ENCODE measurements at regions not wholly inside any gene's neighbourhood (a gene's known extent, or its start where the extent isn't known, plus 50 kb on each side); places are given as distances from the start of the nearest gene placed in this dataset.

DNA sequence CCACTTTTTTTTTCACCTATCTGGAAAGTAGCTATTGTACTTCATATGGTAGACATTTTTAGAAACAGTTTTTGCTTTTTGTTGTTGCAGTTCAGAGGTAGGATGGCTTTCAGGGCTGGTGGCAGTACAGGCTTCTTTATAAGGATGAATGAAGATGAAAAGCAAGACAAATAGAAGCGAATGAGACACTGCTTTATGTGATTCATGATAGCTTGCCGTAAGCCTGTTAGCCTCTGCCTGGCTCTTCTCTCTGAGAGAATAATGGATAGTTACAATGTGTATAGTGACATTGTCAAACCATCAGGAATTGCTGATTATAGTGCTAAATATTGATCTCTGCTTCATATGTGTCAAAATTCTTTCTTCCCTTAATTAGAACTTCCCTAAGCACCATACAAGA lies 173.7 kb downstream of the NR4A2 start:
- no peak for DNase-seq

DNA sequence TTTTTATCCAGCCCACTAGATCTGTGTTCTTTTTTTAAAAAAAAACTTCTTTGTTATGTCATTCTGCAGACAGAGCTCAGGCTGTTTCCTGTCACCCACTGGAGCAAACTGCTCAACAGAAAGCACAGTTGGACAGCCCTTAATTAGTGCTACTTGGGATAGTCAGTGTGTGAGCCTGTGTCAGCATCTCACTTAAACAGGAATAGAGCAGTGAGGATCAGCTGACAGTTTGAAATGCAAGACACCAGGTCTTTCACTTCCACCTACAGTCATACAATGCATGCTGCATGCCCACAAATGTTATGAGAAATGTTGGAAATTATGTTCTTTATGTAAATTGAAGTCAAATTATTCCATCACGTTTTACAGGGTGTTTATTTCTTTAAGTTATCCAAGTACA lies 174.9 kb downstream of the NR4A2 start:
- DNase-seq: peak; percentile 34 to 61

DNA sequence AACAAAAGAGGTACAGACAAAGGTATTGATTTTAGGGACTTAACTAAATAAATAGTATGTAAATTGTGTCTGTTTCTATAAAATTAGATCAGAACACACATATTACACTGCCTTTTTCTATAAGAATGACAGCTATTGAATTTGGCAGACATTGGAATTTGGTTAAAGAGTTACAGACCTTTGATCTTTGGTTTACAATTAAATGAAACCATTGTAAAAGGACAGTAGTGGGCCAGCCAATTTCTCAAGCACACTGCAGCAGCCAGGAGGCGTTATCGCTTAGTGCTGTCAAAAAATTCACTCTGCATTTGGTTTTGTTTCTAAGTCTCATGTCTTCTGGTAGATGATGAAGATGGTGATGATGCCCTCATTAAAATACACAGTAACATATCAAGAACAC lies 175.9 kb downstream of the NR4A2 start:
- DNase-seq: no peak

DNA sequence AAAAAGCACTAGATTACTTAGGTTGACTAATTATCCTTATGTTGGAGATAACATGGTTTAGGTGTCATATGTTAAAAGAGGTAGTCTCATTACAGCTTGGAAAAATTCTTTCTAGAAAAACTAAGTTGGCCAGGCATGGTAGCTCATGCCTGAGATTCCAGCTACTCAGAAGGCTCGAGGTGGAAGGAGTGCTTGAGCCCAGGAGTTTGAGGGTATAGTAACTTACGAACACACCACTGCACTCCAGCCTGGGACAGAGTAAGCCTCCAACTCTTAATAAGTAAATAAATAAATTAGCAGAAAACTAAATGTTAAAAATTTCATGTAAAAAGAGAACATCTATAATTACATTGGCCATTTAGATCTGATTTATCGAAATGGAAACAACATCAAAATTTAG lies 177.2 kb downstream of the NR4A2 start:
- DNase-seq: no peak

DNA sequence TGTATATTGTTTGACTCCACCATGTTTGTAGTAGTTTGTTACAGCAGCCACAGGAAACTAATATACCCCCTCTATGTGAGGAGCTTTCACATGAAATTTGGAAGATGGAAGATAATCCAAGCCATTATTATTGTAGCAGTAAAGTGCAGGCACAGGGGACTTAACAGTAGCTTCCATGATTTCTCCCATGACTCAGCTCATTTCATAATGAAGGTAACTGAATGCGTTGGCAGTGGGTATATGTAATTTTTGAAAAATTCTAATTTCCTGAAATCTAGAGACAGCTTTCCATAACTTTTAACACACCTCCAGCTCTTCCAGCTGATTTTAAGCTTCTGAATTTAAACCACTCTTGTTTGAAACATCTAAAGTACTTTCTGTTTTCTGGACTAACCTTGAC lies 181.2 kb downstream of the NR4A2 start:
- DNase-seq: no peak

DNA sequence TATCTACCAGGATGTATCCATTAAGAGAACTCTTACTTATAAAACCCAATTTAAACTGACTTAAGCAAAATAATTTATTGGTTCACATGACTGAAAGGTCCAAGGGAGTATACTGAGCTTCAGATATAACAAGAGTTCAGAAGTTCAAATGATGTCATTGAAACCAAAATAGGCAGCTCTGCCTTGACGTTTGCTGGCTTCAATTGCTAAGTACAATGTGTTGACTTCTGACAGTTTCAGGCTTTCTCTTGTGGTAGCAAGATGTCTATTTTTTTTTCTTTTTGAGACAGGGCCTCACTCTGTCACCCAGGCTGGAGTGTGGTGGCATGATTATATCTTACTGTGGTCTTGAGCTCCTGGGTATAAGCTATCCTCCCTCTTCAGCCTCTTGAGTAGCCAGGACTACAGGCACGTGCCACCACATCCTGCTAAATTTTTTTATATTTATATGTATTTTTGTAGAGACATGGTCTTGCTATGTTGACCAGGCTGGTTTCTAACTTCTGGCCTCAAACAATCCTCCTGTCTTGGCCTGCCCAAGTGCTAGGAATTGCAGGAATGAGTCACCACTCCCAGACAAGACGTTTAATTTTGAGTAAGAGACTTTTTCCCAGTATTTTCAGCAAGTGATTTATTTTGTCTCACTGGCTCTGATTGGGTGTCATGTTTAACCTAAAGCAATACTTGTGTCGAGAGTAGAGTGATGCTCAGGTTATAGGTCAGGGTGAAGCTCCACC lies 184.8 kb downstream of the NR4A2 start:
- DNase-seq: no peak

DNA sequence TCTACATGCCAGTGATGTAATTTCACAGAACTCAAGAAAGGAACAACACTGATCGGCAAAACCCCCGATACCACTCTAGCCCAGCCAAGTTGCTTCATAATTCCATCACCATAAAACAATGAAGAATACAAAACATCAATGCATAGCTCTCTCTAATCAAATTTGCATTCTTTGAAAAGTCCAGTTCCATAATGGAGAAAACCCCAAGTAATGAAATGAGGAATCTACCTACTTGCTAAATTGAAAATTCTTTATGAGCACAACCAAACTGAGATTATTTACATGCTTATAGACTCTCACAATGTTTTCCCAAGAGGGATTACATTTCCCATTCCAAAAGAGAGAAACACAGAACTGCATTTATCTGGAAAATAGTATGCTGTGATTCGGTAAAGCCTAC lies 186.5 kb downstream of the NR4A2 start:
- DNase-seq: no peak

DNA sequence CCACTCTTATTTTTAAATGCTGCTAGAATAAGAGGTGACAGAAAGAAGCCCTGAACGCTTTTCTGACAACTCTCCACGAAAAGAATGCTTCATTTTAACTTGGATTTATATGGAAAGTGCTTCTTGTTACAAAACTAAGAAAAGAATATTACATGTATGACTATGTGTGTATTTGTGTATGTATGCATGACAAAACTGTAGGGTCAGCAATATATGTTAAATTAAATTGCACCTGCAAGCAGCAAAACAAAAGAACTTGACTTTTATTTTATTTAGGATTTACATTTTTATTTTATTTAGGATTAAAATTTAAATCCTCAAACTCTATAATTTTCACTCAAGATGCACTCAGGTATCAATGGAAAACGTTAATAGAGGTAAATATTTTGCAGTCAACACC lies 187.1 kb downstream of the NR4A2 start:
- DNase-seq: no peak

DNA sequence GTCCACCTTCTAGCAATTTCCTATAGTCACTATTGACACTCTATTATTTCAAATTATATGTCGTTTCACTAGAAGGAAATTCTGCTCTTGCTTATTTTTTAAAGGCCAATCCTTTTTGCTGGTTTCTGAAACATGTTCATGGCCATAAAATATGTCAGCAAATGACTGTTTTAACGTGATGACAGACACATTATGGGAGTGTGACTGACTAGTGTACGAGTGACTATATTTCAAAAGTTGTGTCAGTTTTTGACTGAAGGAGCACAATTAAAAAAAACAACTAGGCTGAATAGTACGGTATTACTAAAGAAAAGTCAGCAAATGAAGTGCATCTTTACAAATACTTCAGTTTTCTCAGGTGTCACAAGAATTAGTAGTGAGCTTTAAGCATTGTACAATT lies 196.0 kb downstream of the NR4A2 start:
- no peak for DNase-seq

DNA sequence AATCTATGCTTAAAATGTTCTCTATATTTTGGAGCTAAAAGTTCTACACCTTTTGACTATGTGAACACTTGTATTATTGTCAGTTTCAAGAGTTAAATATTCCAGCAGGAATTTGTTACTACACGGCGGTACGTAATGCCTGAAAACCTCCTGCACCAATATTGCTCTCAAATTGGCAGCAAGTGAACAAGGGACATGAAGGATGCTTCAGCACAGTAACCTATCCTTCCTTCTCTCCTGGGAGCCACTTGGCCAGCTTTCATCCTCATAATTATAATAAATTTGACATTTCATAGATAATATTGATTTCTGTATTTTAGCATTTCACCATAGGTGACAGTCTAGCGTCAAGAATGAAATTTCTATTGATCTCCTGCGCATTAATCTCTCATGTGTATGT lies 197.6 kb downstream of the NR4A2 start:
- DNase-seq: no peak

DNA sequence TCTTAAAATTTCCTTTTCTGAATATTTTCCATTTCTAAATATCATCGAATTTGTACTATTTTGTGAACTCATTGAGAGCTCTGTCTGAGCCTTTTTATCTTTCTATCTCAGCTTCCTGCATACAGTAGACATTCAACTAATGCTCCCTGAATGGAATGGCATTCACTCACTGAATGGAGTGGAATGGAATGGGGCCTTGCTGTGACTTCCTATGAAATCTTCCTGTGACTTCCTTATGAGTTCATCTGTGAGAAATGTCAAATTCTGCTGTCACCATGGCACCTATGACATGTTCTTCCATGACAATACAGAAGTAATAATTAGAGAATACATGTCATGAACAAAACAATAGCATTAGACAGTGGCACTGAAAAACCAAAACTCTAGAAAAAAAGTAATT lies 199.6 kb downstream of the NR4A2 start:
- no peak for DNase-seq

DNA sequence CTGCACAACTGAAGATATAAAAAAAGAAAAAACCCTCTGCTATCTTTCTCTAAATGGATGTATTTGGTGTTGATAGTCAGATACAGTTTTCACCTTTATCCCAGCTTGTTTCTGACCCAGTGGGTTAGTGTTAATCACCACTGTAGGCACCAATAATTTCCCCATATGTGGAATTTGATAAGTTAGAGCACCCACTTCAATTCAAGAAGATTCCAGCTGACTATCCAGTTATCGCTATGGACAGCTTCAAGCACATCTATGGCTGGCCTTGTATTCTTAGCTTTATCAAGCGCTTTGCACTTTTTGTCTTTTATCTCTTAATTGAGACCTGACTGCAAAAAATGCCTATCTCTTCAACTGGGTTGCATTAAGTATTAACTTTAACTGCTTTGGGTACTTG lies 200.4 kb downstream of the NR4A2 start:
- no peak for DNase-seq

DNA sequence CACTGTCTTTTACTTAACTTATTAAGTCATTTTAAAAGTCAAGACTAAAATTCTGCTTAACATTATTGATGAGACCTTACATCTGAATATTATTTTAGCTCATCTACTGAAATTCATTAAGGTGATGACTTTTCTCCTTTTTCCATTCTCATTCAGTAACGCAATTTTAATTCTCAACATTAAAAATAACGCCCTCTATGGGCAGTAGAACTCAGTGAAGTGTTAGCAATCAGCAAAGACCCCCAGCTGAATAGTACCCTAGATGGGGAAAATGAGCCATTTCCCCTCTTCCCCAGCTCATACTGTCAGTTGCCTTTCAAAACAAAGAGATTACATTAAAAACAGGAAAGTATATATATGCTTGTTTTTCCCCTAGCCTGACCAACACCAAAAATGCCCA lies 203.3 kb downstream of the NR4A2 start:
- DNase-seq: no peak

DNA sequence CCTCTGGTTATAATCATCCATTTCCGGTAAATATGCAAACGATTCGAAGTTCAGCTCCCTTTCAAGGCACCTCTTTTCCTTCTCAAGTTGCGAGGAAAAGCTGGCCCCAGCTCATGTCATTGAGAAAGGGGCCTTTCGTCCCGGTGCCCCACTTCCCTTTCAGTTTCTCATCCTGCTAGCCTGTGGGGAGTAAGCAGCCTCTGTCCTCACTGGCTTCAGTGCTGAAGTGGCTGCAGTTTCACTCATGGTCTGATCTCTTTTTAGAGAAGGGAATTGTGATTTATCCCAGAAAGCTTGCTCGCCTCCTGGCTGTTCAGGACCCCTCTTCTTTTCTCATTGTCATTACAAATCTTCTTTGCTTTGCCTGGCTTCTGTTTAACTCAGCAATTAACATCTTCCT lies 207.5 kb downstream of the NR4A2 start:
- no peak for DNase-seq

DNA sequence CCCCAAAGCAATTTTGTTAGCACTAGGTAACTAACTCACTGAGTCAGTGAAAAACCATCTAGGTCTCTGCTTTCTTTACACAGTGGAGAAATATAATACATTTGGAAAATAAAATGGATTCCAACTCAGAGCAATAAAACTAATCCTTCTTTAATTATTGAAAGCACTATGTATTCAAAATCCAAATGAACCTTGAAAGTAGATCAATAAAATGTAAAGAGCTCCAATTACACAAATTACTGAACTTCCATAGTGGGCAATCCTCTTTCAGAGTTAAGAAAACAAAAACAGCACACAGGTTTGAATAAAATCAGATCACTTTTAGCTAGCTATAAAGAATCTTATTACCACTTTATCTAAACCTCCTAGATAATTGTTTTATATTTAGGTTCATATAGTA lies 208.1 kb downstream of the NR4A2 start:
- no peak for DNase-seq

DNA sequence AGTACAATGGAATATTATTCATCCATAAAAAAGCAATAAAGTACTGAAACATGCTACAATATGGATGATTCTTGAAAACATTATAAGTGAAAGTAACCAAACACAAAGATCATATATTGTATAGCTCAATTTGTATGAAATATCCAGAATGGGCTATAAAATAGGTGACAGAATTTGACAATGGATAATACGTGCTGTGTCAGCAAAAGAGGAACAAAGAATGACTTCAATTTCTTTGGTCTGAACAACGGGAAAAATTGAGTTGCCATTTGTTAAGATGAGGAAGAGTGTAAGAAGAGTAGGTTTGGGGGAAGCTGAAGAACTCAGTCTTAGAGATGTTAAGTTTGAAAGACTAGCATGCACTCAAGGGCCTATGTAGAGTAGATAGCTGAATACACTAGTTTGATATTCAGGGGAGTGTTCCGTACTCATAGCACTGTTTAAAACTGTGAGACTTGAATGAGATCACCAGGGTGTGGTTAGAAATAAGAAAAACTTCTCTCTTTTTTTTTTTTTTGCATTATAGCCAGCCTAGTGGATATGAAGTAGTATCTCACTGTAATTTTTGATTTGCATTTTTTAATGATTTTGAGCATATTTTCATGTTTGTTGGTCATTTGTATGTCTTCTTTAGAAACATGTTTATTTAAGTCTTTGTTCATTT lies 213.6 kb downstream of the NR4A2 start:
- no peak for DNase-seq

DNA sequence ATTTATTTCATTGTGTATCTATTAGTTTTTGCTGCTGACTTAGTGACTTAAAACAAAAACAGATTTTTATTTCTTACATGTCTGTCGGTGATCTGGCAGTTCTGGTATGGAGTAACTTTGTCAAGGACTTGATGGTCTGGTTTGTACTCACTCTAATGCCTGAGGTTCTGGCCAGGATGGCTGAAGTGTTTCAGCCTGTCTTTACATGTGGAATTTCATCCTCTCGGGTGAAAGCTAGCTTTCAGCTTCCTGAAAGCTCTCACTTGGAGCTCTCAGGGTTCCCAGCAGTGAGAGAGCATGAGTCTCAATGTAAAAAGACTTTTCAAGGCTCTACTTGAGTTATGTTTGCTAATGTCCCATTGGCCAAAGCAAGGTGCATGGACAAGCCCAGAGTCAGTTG lies 216.4 kb downstream of the NR4A2 start:
- no peak for DNase-seq

DNA sequence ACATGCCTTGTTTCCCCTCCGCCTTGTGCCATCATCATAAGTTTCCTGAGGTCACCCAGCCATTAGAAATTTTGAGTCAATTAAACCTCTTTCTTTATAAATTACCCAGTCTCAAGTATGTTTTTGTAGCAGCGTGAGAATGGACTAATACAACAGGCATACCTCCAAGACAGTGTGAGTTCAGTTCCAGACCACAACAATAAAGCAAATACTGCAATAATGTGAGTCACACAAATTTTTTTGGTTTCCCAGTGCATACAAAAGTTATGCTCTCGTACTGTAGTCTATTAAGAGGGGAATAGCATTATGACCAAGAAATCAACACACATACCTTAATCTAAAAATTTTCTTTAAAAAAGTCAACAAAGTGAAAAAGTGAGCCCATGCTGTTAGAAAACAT lies 217.2 kb downstream of the NR4A2 start:
- no peak for DNase-seq

DNA sequence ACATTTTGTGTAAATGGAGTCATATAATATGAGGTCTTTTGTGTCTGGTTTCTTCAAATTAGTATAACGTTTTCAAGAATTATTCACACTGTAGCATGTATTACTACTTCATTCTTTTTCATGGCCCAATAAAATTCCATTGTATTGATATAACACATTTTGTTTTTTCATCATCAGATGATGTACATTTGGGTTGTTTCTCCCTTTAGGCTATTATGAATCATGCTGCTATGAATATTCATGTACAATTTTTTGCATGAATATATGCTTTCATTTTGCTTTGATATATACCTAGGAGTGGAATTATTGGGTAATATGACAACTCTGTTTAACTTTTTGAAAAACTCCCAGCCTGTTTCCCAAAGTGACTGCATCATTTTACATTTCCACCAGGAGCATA lies 220.2 kb downstream of the NR4A2 start:
- no peak for DNase-seq

DNA sequence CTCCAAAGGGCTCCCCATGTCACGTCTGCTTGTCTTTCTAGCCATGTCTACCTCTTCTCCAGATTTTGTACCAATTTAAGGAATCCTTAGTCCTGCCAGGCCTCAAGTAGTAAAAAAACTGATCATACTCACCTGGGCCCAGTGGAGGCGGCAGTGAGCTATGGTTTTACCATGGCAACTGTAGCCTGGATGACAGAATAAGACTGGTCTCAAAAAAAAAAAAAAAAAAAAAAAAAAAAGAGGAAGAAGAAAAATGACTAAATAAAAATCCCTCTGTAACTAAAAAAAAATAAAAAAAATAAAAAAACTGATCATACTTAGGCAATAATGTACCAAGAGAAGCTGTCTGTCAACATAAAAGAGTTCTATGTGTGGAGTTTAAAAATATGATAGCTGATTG lies 221.6 kb downstream of the NR4A2 start:
- DNase-seq: peak; percentile 22 to 26

DNA sequence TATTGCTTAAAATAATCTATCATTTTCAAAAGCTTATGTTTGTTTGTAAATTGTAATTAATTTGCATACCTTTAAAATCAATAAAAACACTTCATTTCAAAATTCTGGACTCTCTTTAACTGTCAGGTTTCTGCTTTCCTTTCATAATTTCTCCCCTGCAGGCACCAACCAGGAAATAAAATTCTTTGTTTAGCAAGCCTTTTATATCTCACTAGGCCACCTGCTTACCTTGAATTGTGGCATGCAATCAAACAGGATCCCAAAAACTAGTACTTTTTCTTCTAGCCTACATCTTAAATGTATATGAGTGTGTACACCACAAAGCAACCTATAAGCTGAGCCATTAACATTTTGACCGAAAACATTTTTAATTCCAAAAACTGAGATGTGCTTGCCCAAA lies 233.1 kb downstream of the NR4A2 start:
- no peak for DNase-seq

DNA sequence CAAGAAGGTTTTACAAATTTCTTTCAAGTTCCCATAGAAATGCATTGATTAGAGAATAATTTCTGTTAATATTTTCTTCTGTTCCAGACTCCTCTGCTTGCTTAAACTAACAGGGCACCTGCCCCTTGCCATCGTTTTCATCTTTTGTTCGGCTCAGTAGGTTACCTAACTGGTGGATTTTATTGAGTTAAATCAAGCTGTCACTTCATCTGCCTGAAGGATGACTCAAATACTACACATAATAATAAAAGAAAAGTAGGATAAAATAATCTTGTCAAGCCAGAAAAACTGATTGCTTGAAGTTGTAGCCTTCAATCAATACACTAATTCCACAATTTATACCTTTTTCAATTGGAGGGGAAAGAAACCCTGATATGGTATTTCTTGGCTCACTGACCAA lies 234.0 kb downstream of the NR4A2 start:
- DNase-seq: no peak

DNA sequence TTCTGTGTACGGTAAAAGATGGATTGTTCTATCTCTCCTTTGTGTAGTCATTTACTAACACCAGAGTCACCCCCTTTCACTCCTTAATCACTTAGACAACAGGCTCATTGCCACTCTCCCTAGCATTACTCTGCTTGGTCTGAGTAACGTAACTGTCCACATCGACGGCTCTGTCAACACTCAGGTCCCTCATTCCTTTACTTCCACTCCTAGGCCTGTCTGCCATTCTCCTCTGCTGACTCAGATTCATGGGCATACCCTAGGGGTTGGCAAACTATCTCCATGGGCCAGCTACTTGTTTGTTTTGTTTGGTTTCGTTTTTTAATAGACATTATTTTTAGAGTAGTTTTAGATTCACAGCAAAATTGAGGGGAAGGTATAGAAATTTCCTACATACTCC lies 243.9 kb downstream of the NR4A2 start:
- DNase-seq: no peak

DNA sequence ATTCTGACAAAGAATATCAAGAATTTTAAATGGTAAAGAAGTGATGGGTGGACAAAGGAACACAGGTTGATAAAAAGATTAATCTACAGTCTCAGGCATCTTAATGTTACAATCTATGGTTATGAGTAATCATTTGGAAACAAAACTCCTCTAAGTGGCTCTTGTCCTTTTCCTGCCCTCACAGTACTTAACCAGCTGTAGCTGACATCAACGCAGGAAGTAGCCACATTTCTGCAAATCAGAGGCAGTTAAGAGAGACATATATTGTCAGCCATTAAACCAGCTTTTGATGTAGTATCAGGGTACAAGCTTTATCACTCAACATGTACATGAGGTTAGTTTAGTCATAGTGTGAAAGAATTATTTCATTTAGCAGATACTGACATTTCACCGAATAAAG lies 244.6 kb downstream of the NR4A2 start:
- DNase-seq: no peak
